Endodermal cell (in vitro differentiated cells): ENCODE measurements at regions not wholly inside any gene's neighbourhood (a gene's known extent, or its start where the extent isn't known, plus 50 kb on each side); places are given as distances from the start of the nearest gene placed in this dataset.

Source experiments
- DNase-seq: peaks from one replicate; pipeline ENCODE4 v3.0.0-alpha.2; 2017
- H3K27ac ChIP-seq: 2 replicates; pipeline ENCODE4 v1.5.1; 2013; ENCODE audit warnings: mild to moderate bottlenecking, low read depth, low read length, moderate library complexity
- H3K27me3 ChIP-seq: 2 replicates; pipeline ENCODE4 v1.6.1; 2013; ENCODE audit warnings: mild to moderate bottlenecking, low read length, moderate library complexity; ENCODE audit not compliant: insufficient read depth, control insufficient read depth, poor library complexity, severe bottlenecking
- H3K36me3 ChIP-seq: 2 replicates; pipeline ENCODE4 v1.7.0; 2013; ENCODE audit warnings: mild to moderate bottlenecking, low read length, moderate library complexity; ENCODE audit not compliant: control insufficient read depth, insufficient read depth
- H3K4me1 ChIP-seq: one replicate; pipeline ENCODE4 v1.7.0; 2013; ENCODE audit warnings: low read length; ENCODE audit not compliant: control insufficient read depth, insufficient read depth
- H3K4me3 ChIP-seq: 2 replicates; pipeline ENCODE4 v1.5.1; 2013; ENCODE audit warnings: mild to moderate bottlenecking, low read length, moderate library complexity
- H3K9ac ChIP-seq: 2 replicates; pipeline ENCODE4 v1.6.1; 2013; ENCODE audit warnings: mild to moderate bottlenecking, low read length, moderate library complexity; ENCODE audit not compliant: poor library complexity, severe bottlenecking; ENCODE audit errors: extremely low read depth
- H3K9me3 ChIP-seq: 2 replicates; pipeline ENCODE4 v1.6.1; 2013; ENCODE audit warnings: mild to moderate bottlenecking, low read length, moderate library complexity; ENCODE audit not compliant: control insufficient read depth
- H3K27ac Mint-ChIP-seq: 2 replicates; pipeline ENCODE4 v1.8.0; 2020; ENCODE audit warnings: mixed read lengths
- H3K27me3 Mint-ChIP-seq: 2 replicates; pipeline ENCODE4 v1.8.0; 2021; ENCODE audit warnings: mild to moderate bottlenecking, mixed read lengths; ENCODE audit not compliant: insufficient read depth
- H3K36me3 Mint-ChIP-seq: 2 replicates; pipeline ENCODE4 v1.8.0; 2020; ENCODE audit warnings: low read depth, mixed read lengths
- H3K4me1 Mint-ChIP-seq: 2 replicates; pipeline ENCODE4 v1.8.0; 2020; ENCODE audit warnings: mixed read lengths
- H3K4me3 Mint-ChIP-seq: 2 replicates; pipeline ENCODE4 v1.8.0; 2020; ENCODE audit warnings: mild to moderate bottlenecking, moderate library complexity, mixed read lengths
- H3K9me3 Mint-ChIP-seq: 2 replicates; pipeline ENCODE4 v1.8.0; 2020; ENCODE audit warnings: mild to moderate bottlenecking, mixed read lengths
- CTCF ChIP-seq: fragments of 200-600 bp; sonication (generic); conservative IDR thresholded peaks from 2 replicates; pipeline ENCODE4 v1.5.0; 2021; ENCODE audit warnings: antibody characterized with exemption, mild to moderate bottlenecking
- WGBS, 2 experiments: methylation state at CpG; one replicate each; pipeline versions ENCODE4 v1.1.5 to v1.1.7; 2013; ENCODE audit warnings: missing lambda C conversion rate in 2 of 2, mixed read lengths in 1 of 2; ENCODE audit not compliant: insufficient coverage in 1 of 2, insufficient read length in 1 of 2; 5-methylcytosine and 5-hydroxymethylcytosine counted together

GRCh38 chr9:78669591-78669990 lies 372.7 kb downstream of the PSAT1 start:
- Histone ChIP-seq H3K27ac (no peak overlapping the region), H3K27me3 (no peaks in the 10 kb centered on the region), H3K9ac (no peak overlapping the region), H3K9me3 (no peaks in the 10 kb centered on the region), H3K4me1 (no peaks in the 10 kb centered on the region), H3K4me3 (no peak overlapping the region), H3K36me3 (no peaks in the 10 kb centered on the region)
- Mint-ChIP-seq H3K9me3 (no peaks in the 10 kb centered on the region), H3K27me3 (no peaks in the 10 kb centered on the region), H3K36me3 (no peaks in the 10 kb centered on the region), H3K27ac (no peak overlapping the region), H3K4me1 (peaks cover 17% of the 10 kb centered on the region), H3K4me3 (no peak overlapping the region)
- no peak for DNase-seq
- WGBS, 2 experiments, result 92 to 94% methylated on average over 7 of the region's 7 CpGs
- TF ChIP-seq CTCF, result no peak

- no peak overlapping the region for H3K9ac ChIP-seq
- Mint-ChIP-seq H3K36me3 (no peaks in the 10 kb centered on the region), H3K4me1 (peaks cover 28% of the 10 kb centered on the region), H3K4me3 (no peak overlapping the region), H3K27ac (no peak overlapping the region), H3K27me3 (no peaks in the 10 kb centered on the region), H3K9me3 (no peaks in the 10 kb centered on the region)
- no peak for TF ChIP-seq CTCF
- H3K4me1 ChIP-seq, result no peaks in the 10 kb centered on the region
- 84 to 100% methylated on average over 2 to 3 of the region's 3 CpGs for WGBS, 2 experiments
- no peak overlapping the region for H3K4me3 ChIP-seq
- no peaks in the 10 kb centered on the region for H3K36me3 ChIP-seq
- H3K27me3 ChIP-seq, result no peaks in the 10 kb centered on the region
- H3K9me3 ChIP-seq, result no peaks in the 10 kb centered on the region
- DNase-seq, result no peak
- no peak overlapping the region for H3K27ac ChIP-seq
These were observed 374.9 kb downstream of the PSAT1 start for GRCh38 chr9:78671785-78672184.

GRCh38 chr9:78674874-78675273 lies 377.9 kb downstream of the PSAT1 start:
- H3K4me1 ChIP-seq, result no peaks in the 10 kb centered on the region
- H3K4me1 Mint-ChIP-seq, result peaks cover 23% of the 10 kb centered on the region
- no peak for TF ChIP-seq CTCF

More at GRCh38 chr9:78674874-78675273, 377.9 kb downstream of the PSAT1 start:
- Mint-ChIP-seq H3K36me3 (no peaks in the 10 kb centered on the region), H3K9me3 (no peaks in the 10 kb centered on the region), H3K27me3 (no peaks in the 10 kb centered on the region), H3K4me3 (no peak overlapping the region), H3K27ac (no peak overlapping the region)
- Histone ChIP-seq H3K9ac (no peak overlapping the region), H3K9me3 (no peaks in the 10 kb centered on the region), H3K4me3 (no peak overlapping the region), H3K27ac (no peak overlapping the region), H3K27me3 (no peaks in the 10 kb centered on the region), H3K36me3 (no peaks in the 10 kb centered on the region)
- WGBS, 2 experiments, result 91 to 93% methylated on average over 2 of the region's 2 CpGs
- DNase-seq, result no peak
